MCF 10A (cell line): ENCODE measurements at regions not wholly inside any gene's neighbourhood (a gene's known extent, or its start where the extent isn't known, plus 50 kb on each side); places are given as distances from the start of the nearest gene placed in this dataset.

ENCODE experiments used
- BruUV-seq: library from RNA; stranded (reverse); fragments of 400-500 nt; replicated peaks from 2 replicates; lab custom pipeline; 2021; lab: Mats Ljungman, UMichigan
- CTCF ChIA-PET: fragments of 300-600 bp; sonication (Branson Sonifier 250); formaldehyde crosslinking; extraction: SDS; loops from one replicate; lab custom pipeline; 2021; ENCODE audit warnings: antibody characterized with exemption, inconsistent platforms; lab: Yijun Ruan, JAX
- POLR2A ChIA-PET: fragments of 300-600, 350-650 bp; sonication (Branson Sonifier 250); formaldehyde crosslinking; extraction: SDS; loops from one replicate; lab custom pipeline; 2020; ENCODE audit warnings: antibody characterized with exemption, inconsistent platforms; lab: Yijun Ruan, JAX
- DNase-seq: peaks from one replicate; pipeline ENCODE4 v3.0.0-alpha.2; 2018; ENCODE audit not compliant: unreplicated experiment
- H3K27ac Mint-ChIP-seq: one replicate; pipeline ENCODE4 v1.8.0; 2022; ENCODE audit warnings: mild to moderate bottlenecking, low read depth, mixed read lengths; ENCODE audit not compliant: unreplicated experiment
- H3K27me3 Mint-ChIP-seq: one replicate; pipeline ENCODE4 v1.8.0; 2022; ENCODE audit warnings: mixed read lengths; ENCODE audit not compliant: insufficient read depth, unreplicated experiment
- H3K36me3 Mint-ChIP-seq: one replicate; pipeline ENCODE4 v1.8.0; 2022; ENCODE audit warnings: mild to moderate bottlenecking, moderate library complexity, mixed read lengths; ENCODE audit not compliant: insufficient read depth, unreplicated experiment
- H3K4me1 Mint-ChIP-seq: one replicate; pipeline ENCODE4 v1.8.0; 2022; ENCODE audit warnings: mixed read lengths; ENCODE audit not compliant: insufficient read depth, unreplicated experiment
- H3K4me3 Mint-ChIP-seq: one replicate; pipeline ENCODE4 v1.8.0; 2022; ENCODE audit warnings: mild to moderate bottlenecking, moderate library complexity, mixed read lengths; ENCODE audit not compliant: unreplicated experiment
- H3K9me3 Mint-ChIP-seq: one replicate; pipeline ENCODE4 v1.8.0; 2022; ENCODE audit warnings: mixed read lengths; ENCODE audit not compliant: unreplicated experiment
- CTCF ChIP-seq: fragments of 200-600 bp; IDR thresholded peaks from one replicate; pipeline ENCODE4 v1.8.0; 2022; ENCODE audit warnings: antibody characterized with exemption, mild to moderate bottlenecking; ENCODE audit not compliant: unreplicated experiment
- intact Hi-C: fragments of 100-400 bp; cut with micrococcal nuclease; formaldehyde crosslinking; loops from 2 replicates; pipeline ENCODE4 v1.14.1; 2022

- ChIA-PET POLR2A (no interaction called here), CTCF (interaction anchor here (0.6 to 0.7 kb wide), 2 partner anchors 833 to 1034 kb away, joined by 3 read pairs; no protein-coding TSS in a partner anchor)
- no peaks in the 10 kb centered on the region for H3K4me1 Mint-ChIP-seq
- intact Hi-C loops = no loop called here
- H3K27me3 Mint-ChIP-seq = peaks cover 31% of the 10 kb centered on the region
- no peak for DNase-seq
- no TSS peak for BruUV-seq
- H3K36me3 Mint-ChIP-seq = no peaks in the 10 kb centered on the region
- no peak for TF ChIP-seq CTCF
- H3K27ac Mint-ChIP-seq = no peak overlapping the region
- no peaks in the 10 kb centered on the region for H3K9me3 Mint-ChIP-seq
- H3K4me3 Mint-ChIP-seq = no peak overlapping the region
These were observed 2494.2 kb upstream of the PCDH20 start for GRCh38 chr13:63909726-63910375.

- Mint-ChIP-seq H3K27me3 (peaks cover 66% of the 10 kb centered on the region), H3K4me1 (no peaks in the 10 kb centered on the region), H3K9me3 (no peaks in the 10 kb centered on the region), H3K36me3 (no peaks in the 10 kb centered on the region), H3K27ac (no peak overlapping the region), H3K4me3 (no peak overlapping the region)
- intact Hi-C loops = no loop called here
- CTCF ChIA-PET = no interaction called here
- no peak for TF ChIP-seq CTCF
- BruUV-seq = no TSS peak
- POLR2A ChIA-PET = no interaction called here
- DNase-seq = no peak
These were observed 2486.5 kb upstream of the PCDH20 start for GRCh38 chr13:63902141-63902540.

- no peaks in the 10 kb centered on the region for H3K36me3 Mint-ChIP-seq
- ChIA-PET CTCF (no interaction called here), POLR2A (no interaction called here)
- no peak for TF ChIP-seq CTCF
- no peaks in the 10 kb centered on the region for H3K4me1 Mint-ChIP-seq
- H3K9me3 Mint-ChIP-seq = no peaks in the 10 kb centered on the region
- H3K4me3 Mint-ChIP-seq = no peak overlapping the region
- H3K27me3 Mint-ChIP-seq = peaks cover 66% of the 10 kb centered on the region
- no TSS peak for BruUV-seq
- DNase-seq = no peak
- intact Hi-C loops = no loop called here
- no peak overlapping the region for H3K27ac Mint-ChIP-seq
These were observed 2486.0 kb upstream of the PCDH20 start for GRCh38 chr13:63901630-63902029.

GRCh38 chr13:63900406-63900805, 2484.8 kb upstream of the PCDH20 start:
- Mint-ChIP-seq H3K27ac (no peak overlapping the region), H3K4me1 (no peaks in the 10 kb centered on the region), H3K36me3 (no peaks in the 10 kb centered on the region), H3K9me3 (no peaks in the 10 kb centered on the region), H3K27me3 (peaks cover 75% of the 10 kb centered on the region), H3K4me3 (no peak overlapping the region)
- ChIA-PET CTCF (no interaction called here), POLR2A (no interaction called here)
- BruUV-seq = no TSS peak
- TF ChIP-seq CTCF = no peak
- intact Hi-C loops = no loop called here
- DNase-seq = no peak
